Common myeloid progenitor, CD34-positive (primary cell): ENCODE measurements at regions not wholly inside any gene's neighbourhood (a gene's known extent, or its start where the extent isn't known, plus 50 kb on each side); places are given as distances from the start of the nearest gene placed in this dataset.

Experiments used
- CTCF ChIA-PET: fragments of 350-600 bp; sonication (Branson Sonifier 250); formaldehyde crosslinking; loops from one replicate; lab custom pipeline; 2021; ENCODE audit warnings: antibody characterized with exemption; lab: Charles Lee
- POLR2A ChIA-PET: fragments of 350-600 bp; sonication (Branson Sonifier 250); formaldehyde crosslinking; loops from one replicate; lab custom pipeline; 2021; ENCODE audit warnings: antibody characterized with exemption; lab: Charles Lee
- DNase-seq, 3 donors: peaks; one replicate each; pipeline versions ENCODE4 v3.0.0 to v3.0.0-alpha.2; 2013
- H3K27ac ChIP-seq, 2 experiments: 1 replicate in 1 of 2; 2 replicates in 1 of 2; pipeline ENCODE4 v1.7.0; 2013; ENCODE audit warnings: inconsistent platforms in 2 of 2, low read length in 2 of 2, mild to moderate bottlenecking in 2 of 2, low read depth in 1 of 2, moderate library complexity in 1 of 2; ENCODE audit not compliant: severe bottlenecking in 2 of 2, insufficient read depth in 1 of 2, poor library complexity in 1 of 2
- H3K27me3 ChIP-seq, 5 experiments: replicated peaks in 2 of 5; 1 replicate in 3 of 5; 2 replicates in 2 of 5; pipeline versions ENCODE4 v1.6.1 to v1.7.0; 2013; ENCODE audit warnings: low read length in 4 of 5, mild to moderate bottlenecking in 2 of 5, moderate library complexity in 2 of 5, inconsistent platforms in 1 of 5; ENCODE audit not compliant: insufficient read depth in 5 of 5, control insufficient read depth in 4 of 5
- H3K36me3 ChIP-seq, 4 experiments: 1 replicate in 2 of 4; 2 replicates in 2 of 4; pipeline versions ENCODE4 v1.6.1 to v1.7.0; 2013; ENCODE audit warnings: low read length in 3 of 4, control low read depth in 1 of 4, mild to moderate bottlenecking in 1 of 4; ENCODE audit not compliant: control insufficient read depth in 4 of 4, insufficient read depth in 4 of 4
- H3K4me1 ChIP-seq, 4 experiments: 1 replicate in 3 of 4; 2 replicates in 1 of 4; pipeline versions ENCODE4 v1.6.1 to v1.7.1; 2013; ENCODE audit warnings: low read length in 3 of 4, mild to moderate bottlenecking in 3 of 4, control low read depth in 1 of 4, inconsistent platforms in 1 of 4, moderate library complexity in 1 of 4; ENCODE audit not compliant: control insufficient read depth in 4 of 4, insufficient read depth in 4 of 4; ENCODE audit errors: control extremely low read depth in 1 of 4
- H3K4me3 ChIP-seq, 7 experiments: 1 replicate in 4 of 7; 2 replicates in 3 of 7; pipeline versions ENCODE4 v1.5.1 to v1.7.0; 2013; ENCODE audit warnings: mild to moderate bottlenecking in 7 of 7, low read length in 6 of 7, moderate library complexity in 6 of 7, inconsistent platforms in 2 of 7, low read depth in 2 of 7, control low read depth in 1 of 7; ENCODE audit not compliant: insufficient read depth in 4 of 7, control insufficient read depth in 1 of 7; ENCODE audit errors: extremely low read depth in 1 of 7
- H3K9me3 ChIP-seq, 5 experiments: 1 replicate in 4 of 5; 2 replicates in 1 of 5; pipeline versions ENCODE4 v1.6.1 to v1.7.1; 2013; ENCODE audit warnings: low read length in 4 of 5, mild to moderate bottlenecking in 2 of 5, inconsistent platforms in 1 of 5, low read depth in 1 of 5, moderate library complexity in 1 of 5; ENCODE audit not compliant: control insufficient read depth in 4 of 5, insufficient read depth in 2 of 5; ENCODE audit errors: control extremely low read depth in 1 of 5
- WGBS: methylation state at CpG from one replicate; pipeline ENCODE4 v1.1.5; 2013; ENCODE audit not compliant: insufficient coverage; 5-methylcytosine and 5-hydroxymethylcytosine counted together

GRCh38 chr5:82405618-82406204, 127.6 kb upstream of the RPS23 start:
- H3K4me1 ChIP-seq, result no peaks in the 10 kb centered on the region
- peaks cover 0 to 18% (median 3%) of the 10 kb centered on the region in 5 experiments for H3K9me3 ChIP-seq
- H3K4me3 ChIP-seq, result no peak overlapping the region
- CTCF ChIA-PET, result no interaction called here
- DNase-seq, result no peak
- H3K36me3 ChIP-seq, result no peaks in the 10 kb centered on the region
- no peak overlapping the region for H3K27ac ChIP-seq
- no CpG with 5 or more reads among the region's 4 CpGs for WGBS
- POLR2A ChIA-PET, result no interaction called here
- H3K27me3 ChIP-seq, result no peaks in the 10 kb centered on the region

- H3K4me3 ChIP-seq, result no peak overlapping the region
- ChIA-PET POLR2A (no interaction called here), CTCF (no interaction called here)
- H3K27ac ChIP-seq, result no peak overlapping the region
- DNase-seq, result no peak
- 100% methylated on average over 1 of the region's 2 CpGs for WGBS
- H3K4me1 ChIP-seq, result no peaks in the 10 kb centered on the region
- no peaks in the 10 kb centered on the region for H3K27me3 ChIP-seq
- H3K36me3 ChIP-seq, result no peaks in the 10 kb centered on the region
- H3K9me3 ChIP-seq, result peaks cover 0 to 18% (median 3%) of the 10 kb centered on the region in 5 experiments
These were observed 127.0 kb upstream of the RPS23 start for GRCh38 chr5:82405161-82405560.

GRCh38 chr5:82404382-82404945, 126.3 kb upstream of the RPS23 start:
- no peaks in the 10 kb centered on the region for H3K36me3 ChIP-seq
- H3K27ac ChIP-seq, result no peak overlapping the region
- 94% methylated on average over 2 of the region's 3 CpGs for WGBS
- H3K9me3 ChIP-seq, result peaks cover 0 to 18% (median 3%) of the 10 kb centered on the region in 5 experiments
- H3K4me3 ChIP-seq, result no peak overlapping the region
- no peaks in the 10 kb centered on the region for H3K27me3 ChIP-seq
- CTCF ChIA-PET, result no interaction called here
- H3K4me1 ChIP-seq, result no peaks in the 10 kb centered on the region
- POLR2A ChIA-PET, result no interaction called here
- DNase-seq, result no peak

GRCh38 chr5:82403724-82404123, 125.6 kb upstream of the RPS23 start:
- Histone ChIP-seq H3K9me3 (peaks cover 0 to 18% (median 3%) of the 10 kb centered on the region in 5 experiments), H3K4me1 (no peaks in the 10 kb centered on the region), H3K27ac (no peak overlapping the region), H3K27me3 (no peaks in the 10 kb centered on the region), H3K4me3 (no peak overlapping the region), H3K36me3 (no peaks in the 10 kb centered on the region)
- WGBS, result 60% methylated on average over 1 of the region's 2 CpGs
- CTCF ChIA-PET, result interaction anchor here (1.0 kb wide), 1 partner anchor 1161 kb away, joined by 3 read pairs; no protein-coding TSS in a partner anchor
- POLR2A ChIA-PET, result no interaction called here
- DNase-seq, result no peak

GRCh38 chr5:82403026-82403425, 124.9 kb upstream of the RPS23 start:
- Histone ChIP-seq H3K36me3 (no peaks in the 10 kb centered on the region), H3K9me3 (peaks cover 0 to 18% (median 3%) of the 10 kb centered on the region in 5 experiments), H3K27me3 (no peaks in the 10 kb centered on the region), H3K4me1 (no peaks in the 10 kb centered on the region), H3K27ac (no peak overlapping the region), H3K4me3 (no peak overlapping the region)
- POLR2A ChIA-PET, result no interaction called here
- DNase-seq, result no peak
- 100% methylated on average over 1 of the region's 2 CpGs for WGBS
- CTCF ChIA-PET, result interaction anchor here (1.0 kb wide), 1 partner anchor 1162 kb away, joined by 3 read pairs; no protein-coding TSS in a partner anchor

- no peak overlapping the region for H3K4me3 ChIP-seq
- POLR2A ChIA-PET, result interaction anchor here (0.5 kb wide), 1 partner anchor 1156 kb away, joined by 3 read pairs; no protein-coding TSS in a partner anchor
- no peak for DNase-seq
- no CpG with 5 or more reads among the region's 2 CpGs for WGBS
- no peaks in the 10 kb centered on the region for H3K36me3 ChIP-seq
- no peaks in the 10 kb centered on the region for H3K27me3 ChIP-seq
- no peak overlapping the region for H3K27ac ChIP-seq
- no peaks in the 10 kb centered on the region for H3K4me1 ChIP-seq
- H3K9me3 ChIP-seq, result peaks cover 0 to 11% (median 0%) of the 10 kb centered on the region in 5 experiments
- CTCF ChIA-PET, result no interaction called here
These were observed 121.0 kb upstream of the RPS23 start for GRCh38 chr5:82399111-82399510.

GRCh38 chr5:82397741-82398320, 119.7 kb upstream of the RPS23 start:
- H3K9me3 ChIP-seq, result peaks cover 0 to 6% (median 0%) of the 10 kb centered on the region in 5 experiments
- no peaks in the 10 kb centered on the region for H3K4me1 ChIP-seq
- no peak overlapping the region for H3K27ac ChIP-seq
- 83% methylated on average over 1 of the region's 3 CpGs for WGBS
- no peak for DNase-seq
- no peak overlapping the region for H3K4me3 ChIP-seq
- ChIA-PET CTCF (no interaction called here), POLR2A (no interaction called here)
- no peaks in the 10 kb centered on the region for H3K27me3 ChIP-seq
- H3K36me3 ChIP-seq, result no peaks in the 10 kb centered on the region
